GM13976 (cell line): ENCODE measurements at regions not wholly inside any gene's neighbourhood (a gene's known extent, or its start where the extent isn't known, plus 50 kb on each side); places are given as distances from the start of the nearest gene placed in this dataset.

Source experiments
- DNase-seq: peaks from one replicate; pipeline ENCODE4 v3.0.0; 2012; ENCODE audit warnings: low spot score
- in situ Hi-C: fragments of 300-500 bp; cut with MboI; formaldehyde crosslinking; loops from one replicate; pipeline ENCODE4 v1.12.0; 2022; ENCODE audit warnings: low sequenced_read_pairs, mixed read lengths, inconsistent platforms; ENCODE audit not compliant: unreplicated experiment
- TF ChIP-seq, protein P1 (sequence below): IDR thresholded peaks from 2 replicates; pipeline ENCODE4 v1.5.1; 2012; ENCODE audit warnings: borderline replicate concordance, mild to moderate bottlenecking; ENCODE audit not compliant: insufficient read depth; ENCODE audit errors: extremely low read depth, missing control alignments, control extremely low read depth

DNA sequence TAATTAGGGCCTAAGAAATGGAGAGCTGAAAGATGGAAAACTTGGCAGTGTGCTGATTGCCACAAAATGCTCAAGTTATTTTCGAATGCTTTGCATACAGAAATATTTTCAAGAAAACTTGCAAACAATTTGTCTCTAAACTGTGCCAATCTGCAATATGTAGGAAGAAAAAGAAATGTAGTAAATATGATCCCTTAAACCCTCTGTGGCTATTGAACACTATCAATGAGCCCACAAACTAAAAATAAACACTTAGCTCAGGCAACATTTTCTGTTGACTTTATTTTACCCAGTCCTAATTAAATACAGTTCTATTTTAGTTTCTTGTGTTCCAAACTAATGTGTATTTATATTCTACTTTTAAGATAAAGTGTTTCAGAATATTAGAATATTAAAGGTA, 342.1 kb downstream of the SEMA3D start:
- in situ Hi-C loops = no loop called here

DNA sequence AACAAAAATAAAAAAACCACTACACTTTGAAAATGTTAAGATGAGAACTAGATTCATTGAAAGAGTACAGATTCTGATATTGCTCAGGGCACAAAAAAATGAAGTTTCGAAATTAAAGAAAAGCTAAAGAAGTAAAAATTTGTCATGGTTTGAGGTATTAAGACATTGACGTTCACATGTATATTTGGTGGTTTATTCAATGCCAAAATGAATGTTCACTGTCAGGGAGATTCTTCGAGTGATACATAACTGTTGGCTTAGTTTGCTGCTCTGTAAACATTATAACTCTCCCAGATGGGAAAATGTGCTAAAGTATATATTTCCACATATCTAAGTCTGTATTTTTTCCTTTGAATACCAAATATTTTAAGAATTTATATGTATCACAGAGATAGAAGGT, 345.0 kb downstream of the SEMA3D start:
- TF ChIP-seq, protein P1, sequence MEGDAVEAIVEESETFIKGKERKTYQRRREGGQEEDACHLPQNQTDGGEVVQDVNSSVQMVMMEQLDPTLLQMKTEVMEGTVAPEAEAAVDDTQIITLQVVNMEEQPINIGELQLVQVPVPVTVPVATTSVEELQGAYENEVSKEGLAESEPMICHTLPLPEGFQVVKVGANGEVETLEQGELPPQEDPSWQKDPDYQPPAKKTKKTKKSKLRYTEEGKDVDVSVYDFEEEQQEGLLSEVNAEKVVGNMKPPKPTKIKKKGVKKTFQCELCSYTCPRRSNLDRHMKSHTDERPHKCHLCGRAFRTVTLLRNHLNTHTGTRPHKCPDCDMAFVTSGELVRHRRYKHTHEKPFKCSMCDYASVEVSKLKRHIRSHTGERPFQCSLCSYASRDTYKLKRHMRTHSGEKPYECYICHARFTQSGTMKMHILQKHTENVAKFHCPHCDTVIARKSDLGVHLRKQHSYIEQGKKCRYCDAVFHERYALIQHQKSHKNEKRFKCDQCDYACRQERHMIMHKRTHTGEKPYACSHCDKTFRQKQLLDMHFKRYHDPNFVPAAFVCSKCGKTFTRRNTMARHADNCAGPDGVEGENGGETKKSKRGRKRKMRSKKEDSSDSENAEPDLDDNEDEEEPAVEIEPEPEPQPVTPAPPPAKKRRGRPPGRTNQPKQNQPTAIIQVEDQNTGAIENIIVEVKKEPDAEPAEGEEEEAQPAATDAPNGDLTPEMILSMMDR = no peak
- no peak for DNase-seq

More for the DNA sequence above, 342.1 kb downstream of the SEMA3D start:
- TF ChIP-seq, protein P1 = no peak
- no peak for DNase-seq

DNA sequence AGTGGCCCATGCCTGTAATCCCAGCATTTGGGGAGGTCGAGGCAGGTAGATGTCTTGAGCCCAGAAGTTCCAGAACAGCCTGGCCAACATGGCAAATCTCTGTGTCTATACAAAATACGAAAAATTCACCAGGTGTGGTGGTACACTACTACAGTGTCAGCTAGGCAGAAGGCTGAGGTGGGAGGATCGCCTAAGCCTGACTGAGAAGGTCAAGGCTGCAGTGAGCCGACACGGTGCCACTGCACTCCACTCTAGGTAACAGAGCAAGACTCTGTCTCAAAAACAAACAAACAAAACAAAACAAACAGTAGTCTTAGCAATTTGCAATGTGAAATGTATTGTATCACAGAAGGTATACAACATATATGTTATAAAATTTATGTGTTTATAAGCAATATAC, 348.0 kb downstream of the SEMA3D start:
- in situ Hi-C loops = no loop called here
- no peak for DNase-seq
- TF ChIP-seq, protein P1 = no peak

More for the DNA sequence above, 345.0 kb downstream of the SEMA3D start:
- in situ Hi-C loops = no loop called here

DNA sequence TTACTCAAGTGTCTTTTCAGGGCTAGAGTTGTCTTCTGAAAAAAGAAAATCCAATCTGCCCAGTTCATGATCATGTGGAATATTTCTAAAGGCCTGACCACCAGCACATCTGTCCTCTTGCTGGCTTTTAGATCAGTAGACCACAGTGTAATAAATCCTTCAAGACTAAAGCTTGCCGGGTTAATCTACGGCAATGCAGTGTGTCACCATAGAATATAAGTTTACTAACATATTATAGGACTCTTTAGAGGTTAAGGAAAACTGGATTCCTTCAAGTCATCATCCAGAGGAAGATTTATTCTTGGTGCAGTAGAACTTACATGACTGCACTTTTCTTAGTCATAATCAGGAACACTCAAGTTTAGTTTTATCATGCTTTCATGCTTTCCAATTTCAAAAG, 349.5 kb downstream of the SEMA3D start:
- in situ Hi-C loops = no loop called here
- DNase-seq = no peak
- TF ChIP-seq, protein P1 = no peak

DNA sequence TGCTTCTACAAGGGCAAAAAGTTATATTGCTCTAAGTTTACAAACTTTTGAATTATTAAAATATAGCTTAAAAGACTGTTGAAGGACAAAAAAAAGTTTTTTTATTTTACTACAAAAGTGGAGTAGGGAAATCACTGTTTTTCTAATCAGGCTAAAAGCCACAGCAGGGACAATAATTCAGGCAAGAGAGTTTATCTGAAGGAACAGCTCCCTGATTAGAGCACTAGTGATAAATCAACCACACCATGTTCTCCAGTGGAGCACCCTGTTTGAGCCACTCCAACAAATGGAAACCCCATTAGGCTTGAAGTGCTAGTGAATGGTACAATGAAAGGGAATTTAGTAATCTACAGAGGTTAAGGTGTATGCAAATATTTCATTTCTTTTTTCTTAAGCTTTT, 357.1 kb downstream of the SEMA3D start:
- in situ Hi-C loops = no loop called here
- TF ChIP-seq, protein P1 = no peak

DNA sequence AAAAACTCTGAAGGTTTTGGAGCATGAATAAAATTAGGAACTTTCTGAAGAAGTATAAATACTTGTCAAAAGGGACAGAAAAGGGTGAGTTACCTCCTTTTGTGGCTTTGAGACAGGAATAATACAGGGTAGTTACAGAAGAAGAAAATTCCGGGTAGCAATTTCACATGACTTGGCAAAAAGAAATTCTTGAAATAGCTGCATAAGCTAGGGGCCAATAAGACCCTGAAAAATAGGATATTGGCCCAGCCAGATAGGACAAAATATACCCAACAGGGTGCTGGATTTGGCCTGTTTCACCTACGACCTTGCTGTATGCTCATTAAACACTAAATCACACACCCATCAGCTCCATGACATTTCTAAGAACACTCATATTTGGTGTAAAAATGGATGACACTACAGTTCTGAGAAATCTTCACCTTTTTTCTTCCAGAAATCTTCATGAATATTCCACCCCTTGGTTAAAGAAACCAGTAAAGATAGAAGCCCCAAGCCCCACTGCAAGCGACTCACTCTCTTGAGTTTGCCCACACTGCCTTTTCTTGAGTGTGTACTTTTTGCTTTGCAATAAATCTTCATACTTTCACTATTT, 362.7 kb downstream of the SEMA3D start:
- in situ Hi-C loops = no loop called here
- TF ChIP-seq, protein P1 = no peak
- no peak for DNase-seq

More for the DNA sequence above, 357.1 kb downstream of the SEMA3D start:
- no peak for DNase-seq
